Bone marrow (tissue), 2 donors: ENCODE measurements at regions not wholly inside any gene's neighbourhood (a gene's known extent, or its start where the extent isn't known, plus 50 kb on each side); places are given as distances from the start of the nearest gene placed in this dataset.
A peak's percentile ranks its signal among the peaks of the same experiment; 100 is the strongest.
"Not testable (repeated sequence)": the region's sequence is repeated elsewhere in the genome, so short reads cannot be mapped to it uniquely, and the experiment has no call there.

Source experiments
- DNase-seq, 2 donors: peaks; one replicate each; lab custom pipeline; 2025; lab: John Stamatoyannopoulos, UW

GRCh38 chrX:121455890-121456289 lies 408.5 kb downstream of the GLUD2 start:
- DNase-seq = no peak

- DNase-seq = no peak
Measured at GRCh38 chrX:121456315-121456714, 408.9 kb downstream of the GLUD2 start.

GRCh38 chrX:121457096-121457495 lies 409.7 kb downstream of the GLUD2 start:
- DNase-seq = no peak

GRCh38 chrX:121479406-121479805 lies 432.0 kb downstream of the GLUD2 start:
- no peak for DNase-seq

GRCh38 chrX:121496966-121497365 lies 449.6 kb downstream of the GLUD2 start:
- no peak for DNase-seq

GRCh38 chrX:121504153-121504552 lies 456.7 kb downstream of the GLUD2 start:
- no peak for DNase-seq

- no peak for DNase-seq
Measured at GRCh38 chrX:121546317-121546716, 498.9 kb downstream of the GLUD2 start.

- DNase-seq = no peak
Measured at GRCh38 chrX:121558886-121559285, 511.5 kb downstream of the GLUD2 start.

GRCh38 chrX:121562616-121563015 lies 515.2 kb downstream of the GLUD2 start:
- no peak for DNase-seq

- no peak for DNase-seq
Measured at GRCh38 chrX:121569609-121570008, 522.2 kb downstream of the GLUD2 start.

GRCh38 chrX:121570072-121570841 lies 522.8 kb downstream of the GLUD2 start:
- no peak for DNase-seq

- DNase-seq = no peak
Measured at GRCh38 chrX:121571333-121571732, 523.9 kb downstream of the GLUD2 start.

GRCh38 chrX:121574384-121574783 lies 527.0 kb downstream of the GLUD2 start:
- not testable (repeated sequence) for DNase-seq

GRCh38 chrX:121579016-121579760 lies 531.8 kb downstream of the GLUD2 start:
- no peak for DNase-seq

GRCh38 chrX:121581885-121582284 lies 534.5 kb downstream of the GLUD2 start:
- DNase-seq = no peak

GRCh38 chrX:121585626-121586025 lies 538.2 kb downstream of the GLUD2 start:
- no peak for DNase-seq

- no peak for DNase-seq
Measured at GRCh38 chrX:121592884-121593283, 545.5 kb downstream of the GLUD2 start.

GRCh38 chrX:121598356-121598755 lies 550.9 kb downstream of the GLUD2 start:
- no peak for DNase-seq

- no peak for DNase-seq
Measured at GRCh38 chrX:121635141-121635540, 587.7 kb downstream of the GLUD2 start.

- DNase-seq = no peak
Measured at GRCh38 chrX:121639781-121640180, 592.4 kb downstream of the GLUD2 start.

GRCh38 chrX:121641560-121641959 lies 594.1 kb downstream of the GLUD2 start:
- DNase-seq = peak in 1 of 2 donors; percentile 20

GRCh38 chrX:121642415-121642814 lies 595.0 kb downstream of the GLUD2 start:
- no peak for DNase-seq

GRCh38 chrX:121649417-121649816 lies 602.0 kb downstream of the GLUD2 start:
- DNase-seq = peak in 1 of 2 donors; percentile 27
